Fibroblast of the aortic adventitia (primary cell): ENCODE measurements at regions not wholly inside any gene's neighbourhood (a gene's known extent, or its start where the extent isn't known, plus 50 kb on each side); places are given as distances from the start of the nearest gene placed in this dataset.

Source experiments
- DNase-seq: peaks from one replicate; pipeline ENCODE4 v3.0.0-alpha.2; 2010; ENCODE audit warnings: low read depth
- H3K4me3 ChIP-seq: 2 replicates; pipeline ENCODE4 v1.5.1; 2011; ENCODE audit warnings: low read depth, mild to moderate bottlenecking, control low read depth, low read length, moderate library complexity
- TF ChIP-seq, protein P1 (sequence below): IDR thresholded peaks from 2 replicates; pipeline ENCODE4 v1.5.1; 2011; ENCODE audit warnings: mild to moderate bottlenecking, low read length, control low read depth, inconsistent platforms; ENCODE audit not compliant: insufficient read depth

DNA sequence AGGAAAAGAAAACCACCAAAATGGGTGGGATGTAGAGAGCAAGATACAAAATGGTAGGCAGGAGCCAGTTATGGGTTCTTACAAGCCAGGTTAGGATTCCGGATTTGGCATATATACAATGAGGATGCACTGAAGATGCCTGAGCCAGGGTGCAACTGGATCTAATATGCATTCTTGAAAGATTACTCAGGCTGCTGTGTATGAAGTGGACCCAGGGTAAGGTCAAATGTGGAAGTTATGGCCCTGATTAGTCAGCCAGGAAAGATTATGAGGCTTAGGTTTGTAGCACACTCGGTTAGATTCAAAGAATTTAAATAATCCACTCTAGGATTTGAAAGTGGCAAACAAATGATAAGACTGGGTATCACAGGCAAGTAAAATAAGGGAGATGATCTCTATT lies 1750.7 kb upstream of the FLRT2 start:
- no peak for DNase-seq
- TF ChIP-seq, protein P1, sequence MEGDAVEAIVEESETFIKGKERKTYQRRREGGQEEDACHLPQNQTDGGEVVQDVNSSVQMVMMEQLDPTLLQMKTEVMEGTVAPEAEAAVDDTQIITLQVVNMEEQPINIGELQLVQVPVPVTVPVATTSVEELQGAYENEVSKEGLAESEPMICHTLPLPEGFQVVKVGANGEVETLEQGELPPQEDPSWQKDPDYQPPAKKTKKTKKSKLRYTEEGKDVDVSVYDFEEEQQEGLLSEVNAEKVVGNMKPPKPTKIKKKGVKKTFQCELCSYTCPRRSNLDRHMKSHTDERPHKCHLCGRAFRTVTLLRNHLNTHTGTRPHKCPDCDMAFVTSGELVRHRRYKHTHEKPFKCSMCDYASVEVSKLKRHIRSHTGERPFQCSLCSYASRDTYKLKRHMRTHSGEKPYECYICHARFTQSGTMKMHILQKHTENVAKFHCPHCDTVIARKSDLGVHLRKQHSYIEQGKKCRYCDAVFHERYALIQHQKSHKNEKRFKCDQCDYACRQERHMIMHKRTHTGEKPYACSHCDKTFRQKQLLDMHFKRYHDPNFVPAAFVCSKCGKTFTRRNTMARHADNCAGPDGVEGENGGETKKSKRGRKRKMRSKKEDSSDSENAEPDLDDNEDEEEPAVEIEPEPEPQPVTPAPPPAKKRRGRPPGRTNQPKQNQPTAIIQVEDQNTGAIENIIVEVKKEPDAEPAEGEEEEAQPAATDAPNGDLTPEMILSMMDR, result no peak
- H3K4me3 ChIP-seq, result no peak overlapping the region

DNA sequence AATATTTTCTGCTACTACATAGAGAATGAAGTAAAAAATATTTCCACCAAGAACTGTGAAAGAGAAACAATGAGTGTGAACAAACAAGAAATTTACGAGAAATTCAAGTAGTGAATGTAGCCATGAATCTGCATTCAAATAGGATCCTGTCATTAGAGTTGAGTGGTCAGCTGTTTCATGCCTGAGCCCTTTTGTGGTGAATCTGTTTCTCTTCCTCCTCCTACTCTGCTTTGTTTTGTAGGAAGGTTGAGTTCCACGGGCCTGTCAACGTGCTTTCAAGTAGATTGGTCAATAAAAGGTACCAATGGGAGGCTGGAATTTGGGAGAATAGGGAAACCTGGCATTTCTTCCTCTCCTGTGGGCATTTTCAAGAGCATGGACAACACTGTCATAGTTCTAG lies 1749.6 kb upstream of the FLRT2 start:
- TF ChIP-seq, protein P1, result no peak
- no peak for DNase-seq
- H3K4me3 ChIP-seq, result no peak overlapping the region

DNA sequence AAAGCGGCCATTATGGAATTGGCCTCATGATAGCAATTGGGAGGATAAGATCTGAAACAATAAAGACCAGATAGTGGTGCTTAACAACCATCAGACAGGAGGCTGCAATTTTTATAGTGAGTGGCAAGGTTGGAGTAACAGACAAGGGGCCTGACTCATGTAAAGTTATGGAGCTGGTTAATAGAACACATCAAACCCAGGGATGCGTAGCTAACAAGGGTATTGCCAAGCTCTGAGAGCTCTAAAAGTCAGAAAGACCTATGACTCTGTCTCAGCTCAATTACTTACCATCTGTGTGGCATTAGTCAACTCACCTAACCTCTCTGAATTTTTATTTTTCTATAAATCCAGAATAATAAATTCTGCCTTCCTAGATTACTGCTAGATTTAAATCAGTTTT lies 1731.5 kb upstream of the FLRT2 start:
- no peak overlapping the region for H3K4me3 ChIP-seq
- TF ChIP-seq, protein P1, result no peak
- DNase-seq, result no peak

DNA sequence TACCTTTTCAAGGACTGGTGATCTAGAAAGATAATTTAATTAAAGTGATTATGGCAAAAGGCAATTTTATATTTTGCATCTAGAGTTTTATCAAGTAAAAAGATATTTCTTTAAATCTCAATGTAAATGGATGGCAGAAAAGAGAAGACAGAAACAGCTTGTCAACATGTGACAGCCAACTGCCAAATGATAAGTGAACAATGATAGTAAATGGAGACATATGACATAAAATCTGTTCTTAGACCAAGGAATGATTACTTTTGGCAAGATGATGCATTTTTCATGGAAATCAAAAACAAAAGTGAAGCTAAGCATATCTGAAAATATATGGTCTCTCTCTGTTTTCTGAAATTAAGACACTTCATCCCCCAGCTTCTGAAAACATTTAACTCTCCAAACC lies 1730.7 kb upstream of the FLRT2 start:
- H3K4me3 ChIP-seq, result no peak overlapping the region
- TF ChIP-seq, protein P1, result no peak
- DNase-seq, result no peak

DNA sequence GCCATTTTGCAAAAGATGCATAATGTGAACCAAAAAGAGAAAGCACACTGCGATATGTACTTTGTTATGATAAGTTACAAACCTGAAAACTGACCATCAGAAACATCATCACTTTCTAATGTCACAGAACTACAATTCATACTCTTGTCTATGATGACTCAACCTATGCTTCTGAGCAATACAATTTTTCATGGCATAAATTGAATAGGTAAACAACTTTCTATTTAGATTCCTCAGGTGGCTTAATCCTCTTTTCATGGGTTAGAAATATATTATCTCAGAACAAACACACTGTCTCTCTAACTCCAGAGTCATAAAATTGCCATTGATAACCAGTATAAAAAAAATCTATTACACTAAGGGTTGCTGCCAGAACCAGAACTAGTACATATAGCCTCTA lies 1715.0 kb upstream of the FLRT2 start:
- H3K4me3 ChIP-seq, result no peak overlapping the region
- no peak for DNase-seq
- TF ChIP-seq, protein P1, result no peak

DNA sequence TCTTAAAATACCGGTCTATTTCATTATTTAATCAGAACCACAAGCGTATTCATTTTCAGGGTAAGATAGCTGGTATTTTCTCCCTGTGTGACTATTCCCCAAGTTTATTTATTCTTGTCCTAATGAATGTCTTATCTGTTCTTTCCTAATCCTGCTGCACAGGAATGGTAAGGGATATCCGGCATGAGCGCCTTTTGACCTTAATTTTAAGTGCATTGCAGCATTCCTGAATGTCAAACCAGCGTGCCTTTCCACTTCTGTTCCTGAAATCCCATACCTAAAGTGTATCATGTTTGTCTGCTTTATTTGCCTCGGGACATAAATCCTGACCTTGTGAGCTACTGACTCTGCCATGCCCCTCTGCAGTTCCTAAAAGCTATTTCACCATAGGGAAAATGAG lies 1713.2 kb upstream of the FLRT2 start:
- TF ChIP-seq, protein P1, result no peak
- H3K4me3 ChIP-seq, result no peak overlapping the region
- no peak for DNase-seq

DNA sequence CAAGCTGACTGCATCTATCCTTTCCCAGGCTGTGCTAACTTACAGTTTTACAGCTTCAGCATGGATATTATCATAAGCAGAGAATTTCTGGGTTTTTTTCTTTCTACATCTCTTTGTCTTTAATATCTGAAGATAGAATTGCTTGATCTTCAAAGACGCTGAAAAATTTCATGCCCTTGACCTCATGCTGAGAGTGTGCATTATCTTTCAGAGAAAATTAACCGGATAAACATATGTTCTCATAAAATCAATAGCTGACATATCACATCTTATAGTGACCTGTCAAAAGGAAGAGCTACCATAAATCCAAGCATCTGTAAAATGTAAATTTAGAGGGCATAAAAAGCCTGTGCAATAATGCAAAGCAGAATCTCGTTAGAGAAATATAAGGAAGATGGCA lies 1704.1 kb upstream of the FLRT2 start:
- TF ChIP-seq, protein P1, result no peak
- no peak for DNase-seq
- no peak overlapping the region for H3K4me3 ChIP-seq
